ENCODE measurements at regions not wholly inside any gene's neighbourhood (a gene's known extent, or its start where the extent isn't known, plus 50 kb on each side); places are given as distances from the start of the nearest gene placed in this dataset.

GRCh38 chr2:240195316-240195861 is 54.9 kb upstream of the OTOS start:
- no peak for TF ChIP-seq EZH2phosphoT487 (IDR thresholded peaks at IDR 0.05)
- TF ChIP-seq CTCF (IDR thresholded peaks at IDR 0.05), result no peak
- no peak for TF ChIP-seq EZH2 (IDR thresholded peaks at IDR 0.05)
- Mint-ChIP-seq H3K4me3 (no peak overlapping the region), H3K9me3 (peaks cover 7% of the 10 kb centered on the region), H3K36me3 (no peaks in the 10 kb centered on the region), H3K27me3 (ENCODE audit: insufficient read depth, low read depth) (peaks cover 7% of the 10 kb centered on the region), H3K4me1 (peaks cover 24% of the 10 kb centered on the region), H3K27ac (no peak overlapping the region)
- Histone ChIP-seq H4K20me1 (ENCODE audit: low read depth) (no peaks in the 10 kb centered on the region), H3F3A (ENCODE audit: low read depth) (peaks cover 15% of the 10 kb centered on the region), H3K27me3 (no peaks in the 10 kb centered on the region), H3K4me2 (peak overlapping the region; percentile 75), H3K4me1 (peaks cover 15% of the 10 kb centered on the region), H3K27ac (no peak overlapping the region), H2AFZ (replicated peaks) (no peak overlapping the region), H3K79me2 (ENCODE audit: low read depth) (no peaks in the 10 kb centered on the region), H3K9ac (no peak overlapping the region), H3K4me3 (no peak overlapping the region), H3K9me3 (ENCODE audit: low read depth) (no peaks in the 10 kb centered on the region), H3K36me3 (no peaks in the 10 kb centered on the region)
- DNase-seq (ENCODE audit: low spot score), result no peak

GRCh38 chr2:240196716-240197461 is 56.4 kb upstream of the OTOS start:
- Histone ChIP-seq H3F3A (ENCODE audit: low read depth) (peaks cover 20% of the 10 kb centered on the region), H3K9me3 (ENCODE audit: low read depth) (no peaks in the 10 kb centered on the region), H3K4me1 (peaks cover 28% of the 10 kb centered on the region), H3K79me2 (ENCODE audit: low read depth) (no peaks in the 10 kb centered on the region), H3K4me3 (no peak overlapping the region), H2AFZ (replicated peaks) (no peak overlapping the region), H3K27me3 (no peaks in the 10 kb centered on the region), H3K4me2 (no peak overlapping the region), H3K9ac (no peak overlapping the region), H3K27ac (no peak overlapping the region), H4K20me1 (ENCODE audit: low read depth) (no peaks in the 10 kb centered on the region), H3K36me3 (no peaks in the 10 kb centered on the region)
- Mint-ChIP-seq H3K4me1 (peaks cover 30% of the 10 kb centered on the region), H3K4me3 (no peak overlapping the region), H3K36me3 (no peaks in the 10 kb centered on the region), H3K27ac (no peak overlapping the region), H3K9me3 (peaks cover 7% of the 10 kb centered on the region), H3K27me3 (ENCODE audit: insufficient read depth, low read depth) (peaks cover 5% of the 10 kb centered on the region)
- TF ChIP-seq EZH2 (IDR thresholded peaks at IDR 0.05) (no peak), EZH2phosphoT487 (IDR thresholded peaks at IDR 0.05) (no peak), CTCF (IDR thresholded peaks at IDR 0.05) (no peak)
- no peak for DNase-seq (ENCODE audit: low spot score)

- H2AFZ ChIP-seq (replicated peaks), result no peak overlapping the region
- Mint-ChIP-seq H3K4me1 (peaks cover 30% of the 10 kb centered on the region), H3K27me3 (ENCODE audit: insufficient read depth, low read depth) (peaks cover 2% of the 10 kb centered on the region), H3K27ac (no peak overlapping the region), H3K36me3 (no peaks in the 10 kb centered on the region), H3K9me3 (peaks cover 5% of the 10 kb centered on the region), H3K4me3 (no peak overlapping the region)
- H3F3A ChIP-seq (ENCODE audit: low read depth), result peaks cover 20% of the 10 kb centered on the region
- TF ChIP-seq EZH2phosphoT487 (IDR thresholded peaks at IDR 0.05) (no peak), CTCF (IDR thresholded peaks at IDR 0.05) (no peak), EZH2 (IDR thresholded peaks at IDR 0.05) (no peak)
- no peak overlapping the region for H3K9ac ChIP-seq
- no peaks in the 10 kb centered on the region for H3K27me3 ChIP-seq
- no peaks in the 10 kb centered on the region for H3K9me3 ChIP-seq (ENCODE audit: low read depth)
- H3K4me1 ChIP-seq, result peaks cover 28% of the 10 kb centered on the region
- H3K36me3 ChIP-seq, result no peaks in the 10 kb centered on the region
- DNase-seq (ENCODE audit: low spot score), result no peak
- H4K20me1 ChIP-seq (ENCODE audit: low read depth), result no peaks in the 10 kb centered on the region
- no peaks in the 10 kb centered on the region for H3K79me2 ChIP-seq (ENCODE audit: low read depth)
- no peak overlapping the region for H3K27ac ChIP-seq
- no peak overlapping the region for H3K4me3 ChIP-seq
- no peak overlapping the region for H3K4me2 ChIP-seq
Measured at GRCh38 chr2:240197462-240198139, 57.1 kb upstream of the OTOS start.
